SK-N-SH treated with all-trans-retinoic acid at 6 μM for 48 hours (cell line): ENCODE measurements at regions not wholly inside any gene's neighbourhood (a gene's known extent, or its start where the extent isn't known, plus 50 kb on each side); places are given as distances from the start of the nearest gene placed in this dataset.

Experiments used
- ATAC-seq: fragments of 200-7000 bp; cut with Tn5 transposase; 3 replicates; pipeline ENCODE4 v1.9.1; 2020; ENCODE audit warnings: mild to moderate bottlenecking, moderate library complexity
- ARNTL ChIP-seq: fragments of 450-650 bp; formaldehyde crosslinking; IDR thresholded peaks from 2 replicates; pipeline ENCODE4 v1.5.0; 2020; ENCODE audit warnings: low read depth, mild to moderate bottlenecking, moderate library complexity, borderline replicate concordance
- BACH2 ChIP-seq: fragments of 250-450 bp; sonication (Bioruptor Pico); IDR thresholded peaks from 2 replicates; pipeline ENCODE4 v1.9.0; 2021; ENCODE audit warnings: mild to moderate bottlenecking, borderline replicate concordance
- CSDC2 ChIP-seq: fragments of 250-450 bp; sonication (Bioruptor Pico); IDR thresholded peaks from 2 replicates; pipeline ENCODE4 v1.5.0; 2020; ENCODE audit warnings: mild to moderate bottlenecking, moderate library complexity
- ESRRG ChIP-seq: fragments of 250-450 bp; sonication (Bioruptor Pico); IDR thresholded peaks from 2 replicates; pipeline ENCODE4 v1.6.1; 2021; ENCODE audit warnings: mild to moderate bottlenecking
- GLIS3 ChIP-seq: fragments of 250-450 bp; sonication (Bioruptor Pico); IDR thresholded peaks from 2 replicates; pipeline ENCODE4 v1.5.0; 2020; ENCODE audit warnings: mild to moderate bottlenecking, moderate library complexity
- ISL1 ChIP-seq: fragments of 250-450 bp; sonication (Bioruptor Pico); IDR thresholded peaks from 2 replicates; pipeline ENCODE4 v2.1.2; 2022; ENCODE audit warnings: mild to moderate bottlenecking, moderate library complexity
- OSR1 ChIP-seq: fragments of 250-450 bp; sonication (Bioruptor Pico); IDR thresholded peaks from 2 replicates; pipeline ENCODE4 v1.8.0; 2022; ENCODE audit warnings: moderate library complexity, mild to moderate bottlenecking, inconsistent platforms
- PPARA ChIP-seq: fragments of 250-450 bp; sonication (Bioruptor Pico); IDR thresholded peaks from 2 replicates; pipeline ENCODE4 v1.5.0; 2020; ENCODE audit warnings: mild to moderate bottlenecking, borderline replicate concordance
- RARB ChIP-seq: fragments of 250-450 bp; sonication (Bioruptor Pico); IDR thresholded peaks from 2 replicates; pipeline ENCODE4 v1.8.0; 2021; ENCODE audit warnings: mild to moderate bottlenecking, moderate library complexity
- SNAI2 ChIP-seq: fragments of 250-450 bp; sonication (Bioruptor Pico); IDR thresholded peaks from 2 replicates; pipeline ENCODE4 v1.5.0; 2020; ENCODE audit warnings: mild to moderate bottlenecking, moderate library complexity
- TCF4 ChIP-seq: fragments of 250-450 bp; sonication (Bioruptor Pico); IDR thresholded peaks from 2 replicates; pipeline ENCODE4 v1.8.0; 2021; ENCODE audit warnings: mild to moderate bottlenecking, moderate library complexity, borderline replicate concordance
- TOX ChIP-seq: fragments of 250-450 bp; sonication (Bioruptor Pico); IDR thresholded peaks from 2 replicates; pipeline ENCODE4 v1.8.0; 2021; ENCODE audit warnings: mild to moderate bottlenecking, moderate library complexity, borderline replicate concordance
- ZC3H10 ChIP-seq: fragments of 250-450 bp; sonication (Bioruptor Pico); IDR thresholded peaks from 2 replicates; pipeline ENCODE4 v1.5.1; 2021; ENCODE audit warnings: mild to moderate bottlenecking, moderate library complexity
- ZFP3 ChIP-seq: fragments of 250-450 bp; sonication (Bioruptor Pico); IDR thresholded peaks from 2 replicates; pipeline ENCODE4 v1.5.0; 2020; ENCODE audit warnings: mild to moderate bottlenecking, moderate library complexity
- ZFP30 ChIP-seq: fragments of 450-650 bp; formaldehyde crosslinking; IDR thresholded peaks from 2 replicates; pipeline ENCODE4 v1.5.0; 2022; ENCODE audit warnings: mild to moderate bottlenecking, moderate library complexity
- ZNF565 ChIP-seq: fragments of 450-650 bp; formaldehyde crosslinking; conservative IDR thresholded peaks from 2 replicates; pipeline ENCODE4 v1.5.0; 2020; ENCODE audit warnings: low read depth, mild to moderate bottlenecking, moderate library complexity
- ZNF70 ChIP-seq: fragments of 450-650 bp; formaldehyde crosslinking; IDR thresholded peaks from 2 replicates; pipeline ENCODE4 v1.5.0; 2020; ENCODE audit warnings: mild to moderate bottlenecking, moderate library complexity
- ZNF8 ChIP-seq: fragments of 450-650 bp; formaldehyde crosslinking; IDR thresholded peaks from 2 replicates; pipeline ENCODE4 v1.5.0; 2020; ENCODE audit warnings: mild to moderate bottlenecking, moderate library complexity
- TF ChIP-seq, protein P1 (sequence below): fragments of 250-450 bp; sonication (Bioruptor Pico); IDR thresholded peaks from 2 replicates; pipeline ENCODE4 v1.8.0; 2021; ENCODE audit warnings: low read depth, mild to moderate bottlenecking, moderate library complexity, borderline replicate concordance
- TF ChIP-seq, protein P2 (sequence below): fragments of 250-450 bp; sonication (Bioruptor Pico); IDR thresholded peaks from 2 replicates; pipeline ENCODE4 v1.5.1; 2021; ENCODE audit warnings: mild to moderate bottlenecking, moderate library complexity
- TF ChIP-seq, protein P3 (sequence below): fragments of 250-450 bp; sonication (Bioruptor Pico); IDR thresholded peaks from 2 replicates; pipeline ENCODE4 v1.5.0; 2020; ENCODE audit warnings: mild to moderate bottlenecking, moderate library complexity
- TF ChIP-seq, protein P4 (sequence below): fragments of 250-450 bp; sonication (Bioruptor Pico); IDR thresholded peaks from 2 replicates; pipeline ENCODE4 v1.8.0; 2020; ENCODE audit warnings: mild to moderate bottlenecking, moderate library complexity, borderline replicate concordance

DNA sequence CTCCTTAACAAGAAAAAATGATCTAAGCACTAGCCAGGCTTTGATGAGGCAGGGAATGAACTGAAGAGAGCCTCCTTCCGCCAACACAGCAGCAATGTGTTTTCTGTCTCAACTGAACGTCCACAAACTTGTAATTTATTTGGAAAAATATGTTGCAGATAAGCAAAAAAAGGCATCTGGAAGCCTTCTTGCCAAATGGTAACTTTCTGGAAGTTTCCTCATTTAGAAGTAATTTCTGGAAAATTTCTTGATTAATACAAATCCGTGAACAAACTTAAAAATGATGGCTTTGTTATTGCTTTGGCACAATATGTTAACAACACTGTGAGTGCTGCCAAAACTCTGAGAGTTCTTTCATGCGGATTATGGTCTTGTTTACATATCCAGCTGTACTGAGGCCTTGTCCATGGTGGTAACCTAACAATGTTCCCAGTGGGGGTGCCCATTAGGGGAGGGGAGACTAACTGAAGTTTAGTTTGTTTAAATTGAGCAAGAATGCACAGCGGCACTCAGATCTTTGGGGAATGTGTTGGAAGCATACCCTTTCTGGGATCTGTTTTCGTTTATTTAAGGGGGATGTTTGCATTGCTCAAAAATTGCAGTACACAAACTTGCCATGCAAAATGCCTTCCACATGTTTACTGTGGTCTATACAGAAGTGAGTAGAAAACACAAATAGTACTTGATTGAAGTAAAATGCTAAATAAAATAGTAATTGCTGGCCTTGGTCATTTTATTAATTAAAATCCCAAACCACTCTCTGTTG is 334.7 kb downstream of the NR2F1-AS1 start:
- TF ChIP-seq ISL1 (CRISPR knock-in tag): peak; percentile 36; the same call in 1 of the 2 replicates
- TF ChIP-seq, protein P1, sequence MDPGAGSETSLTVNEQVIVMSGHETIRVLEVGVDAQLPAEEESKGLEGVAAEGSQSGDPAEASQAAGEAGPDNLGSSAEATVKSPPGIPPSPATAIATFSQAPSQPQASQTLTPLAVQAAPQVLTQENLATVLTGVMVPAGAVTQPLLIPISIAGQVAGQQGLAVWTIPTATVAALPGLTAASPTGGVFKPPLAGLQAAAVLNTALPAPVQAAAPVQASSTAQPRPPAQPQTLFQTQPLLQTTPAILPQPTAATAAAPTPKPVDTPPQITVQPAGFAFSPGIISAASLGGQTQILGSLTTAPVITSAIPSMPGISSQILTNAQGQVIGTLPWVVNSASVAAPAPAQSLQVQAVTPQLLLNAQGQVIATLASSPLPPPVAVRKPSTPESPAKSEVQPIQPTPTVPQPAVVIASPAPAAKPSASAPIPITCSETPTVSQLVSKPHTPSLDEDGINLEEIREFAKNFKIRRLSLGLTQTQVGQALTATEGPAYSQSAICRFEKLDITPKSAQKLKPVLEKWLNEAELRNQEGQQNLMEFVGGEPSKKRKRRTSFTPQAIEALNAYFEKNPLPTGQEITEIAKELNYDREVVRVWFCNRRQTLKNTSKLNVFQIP (CRISPR knock-in tag): no peak
- ATAC-seq: no peak

DNA sequence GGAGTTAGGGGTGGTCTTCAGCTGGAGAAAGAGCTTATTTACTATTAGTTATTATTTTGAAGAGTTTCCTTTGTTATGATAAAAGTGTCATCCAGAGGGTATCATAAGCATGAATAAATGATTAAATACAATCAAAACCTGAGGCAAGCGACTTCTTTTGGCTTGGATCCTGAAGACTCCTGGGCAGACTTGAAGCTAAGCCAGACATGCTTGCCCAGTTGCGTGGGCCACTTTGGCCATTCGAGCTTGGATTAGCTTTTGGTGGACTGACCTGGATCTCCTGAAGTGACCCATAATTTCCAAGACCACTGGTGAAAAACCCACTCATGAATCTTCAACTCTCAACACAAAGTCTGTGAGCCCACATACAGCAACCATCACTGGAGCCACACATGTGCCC is 335.8 kb downstream of the NR2F1-AS1 start:
- TF ChIP-seq, protein P2, sequence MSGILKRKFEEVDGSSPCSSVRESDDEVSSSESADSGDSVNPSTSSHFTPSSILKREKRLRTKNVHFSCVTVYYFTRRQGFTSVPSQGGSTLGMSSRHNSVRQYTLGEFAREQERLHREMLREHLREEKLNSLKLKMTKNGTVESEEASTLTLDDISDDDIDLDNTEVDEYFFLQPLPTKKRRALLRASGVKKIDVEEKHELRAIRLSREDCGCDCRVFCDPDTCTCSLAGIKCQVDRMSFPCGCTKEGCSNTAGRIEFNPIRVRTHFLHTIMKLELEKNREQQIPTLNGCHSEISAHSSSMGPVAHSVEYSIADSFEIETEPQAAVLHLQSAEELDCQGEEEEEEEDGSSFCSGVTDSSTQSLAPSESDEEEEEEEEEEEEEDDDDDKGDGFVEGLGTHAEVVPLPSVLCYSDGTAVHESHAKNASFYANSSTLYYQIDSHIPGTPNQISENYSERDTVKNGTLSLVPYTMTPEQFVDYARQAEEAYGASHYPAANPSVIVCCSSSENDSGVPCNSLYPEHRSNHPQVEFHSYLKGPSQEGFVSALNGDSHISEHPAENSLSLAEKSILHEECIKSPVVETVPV (CRISPR knock-in tag): no peak
- no peak for TF ChIP-seq ZFP30 (CRISPR knock-in tag)
- no peak for TF ChIP-seq ARNTL (CRISPR knock-in tag)
- no peak for TF ChIP-seq ZFP3 (CRISPR knock-in tag)
- no peak for TF ChIP-seq PPARA (CRISPR knock-in tag)
- TF ChIP-seq, protein P1 (CRISPR knock-in tag): no peak
- no peak for TF ChIP-seq OSR1 (CRISPR knock-in tag)
- no peak for TF ChIP-seq ISL1 (CRISPR knock-in tag)
- TF ChIP-seq, protein P3, sequence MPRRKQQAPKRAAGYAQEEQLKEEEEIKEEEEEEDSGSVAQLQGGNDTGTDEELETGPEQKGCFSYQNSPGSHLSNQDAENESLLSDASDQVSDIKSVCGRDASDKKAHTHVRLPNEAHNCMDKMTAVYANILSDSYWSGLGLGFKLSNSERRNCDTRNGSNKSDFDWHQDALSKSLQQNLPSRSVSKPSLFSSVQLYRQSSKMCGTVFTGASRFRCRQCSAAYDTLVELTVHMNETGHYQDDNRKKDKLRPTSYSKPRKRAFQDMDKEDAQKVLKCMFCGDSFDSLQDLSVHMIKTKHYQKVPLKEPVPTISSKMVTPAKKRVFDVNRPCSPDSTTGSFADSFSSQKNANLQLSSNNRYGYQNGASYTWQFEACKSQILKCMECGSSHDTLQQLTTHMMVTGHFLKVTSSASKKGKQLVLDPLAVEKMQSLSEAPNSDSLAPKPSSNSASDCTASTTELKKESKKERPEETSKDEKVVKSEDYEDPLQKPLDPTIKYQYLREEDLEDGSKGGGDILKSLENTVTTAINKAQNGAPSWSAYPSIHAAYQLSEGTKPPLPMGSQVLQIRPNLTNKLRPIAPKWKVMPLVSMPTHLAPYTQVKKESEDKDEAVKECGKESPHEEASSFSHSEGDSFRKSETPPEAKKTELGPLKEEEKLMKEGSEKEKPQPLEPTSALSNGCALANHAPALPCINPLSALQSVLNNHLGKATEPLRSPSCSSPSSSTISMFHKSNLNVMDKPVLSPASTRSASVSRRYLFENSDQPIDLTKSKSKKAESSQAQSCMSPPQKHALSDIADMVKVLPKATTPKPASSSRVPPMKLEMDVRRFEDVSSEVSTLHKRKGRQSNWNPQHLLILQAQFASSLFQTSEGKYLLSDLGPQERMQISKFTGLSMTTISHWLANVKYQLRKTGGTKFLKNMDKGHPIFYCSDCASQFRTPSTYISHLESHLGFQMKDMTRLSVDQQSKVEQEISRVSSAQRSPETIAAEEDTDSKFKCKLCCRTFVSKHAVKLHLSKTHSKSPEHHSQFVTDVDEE (CRISPR knock-in tag): no peak
- no peak for TF ChIP-seq ZNF70 (CRISPR knock-in tag)
- TF ChIP-seq RARB (CRISPR knock-in tag): no peak
- ATAC-seq: no peak

DNA sequence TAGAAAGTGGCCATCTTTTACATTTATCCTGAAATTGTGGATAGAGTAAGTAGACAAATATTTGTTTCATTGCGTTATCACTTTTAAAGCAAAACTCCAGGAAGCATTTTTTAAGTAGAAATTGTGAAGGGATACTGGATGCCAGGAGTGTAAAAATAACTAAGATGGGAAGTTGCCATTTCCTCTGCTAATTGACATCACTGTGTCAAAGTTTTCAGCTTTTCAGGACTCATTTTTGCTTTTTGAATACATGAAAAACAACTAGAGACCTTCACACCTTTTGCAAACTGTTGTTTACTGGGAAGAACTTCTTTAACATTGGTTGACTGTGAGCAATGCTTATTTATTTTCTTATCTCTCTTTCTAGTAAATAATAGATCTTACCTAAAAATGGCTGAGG is 337.5 kb downstream of the NR2F1-AS1 start:
- ATAC-seq: no peak
- TF ChIP-seq ZNF8 (CRISPR knock-in tag): no peak
- TF ChIP-seq PPARA (CRISPR knock-in tag): no peak
- TF ChIP-seq, protein P3 (CRISPR knock-in tag): no peak
- TF ChIP-seq ZC3H10: no peak
- no peak for TF ChIP-seq ARNTL (CRISPR knock-in tag)
- no peak for TF ChIP-seq ZFP30 (CRISPR knock-in tag)
- no peak for TF ChIP-seq GLIS3
- TF ChIP-seq ZFP3 (CRISPR knock-in tag): no peak
- TF ChIP-seq ZNF565 (CRISPR knock-in tag): no peak
- TF ChIP-seq OSR1 (CRISPR knock-in tag): no peak
- TF ChIP-seq TCF4: no peak
- no peak for TF ChIP-seq ESRRG (CRISPR knock-in tag)
- TF ChIP-seq SNAI2: no peak
- TF ChIP-seq, protein P1 (CRISPR knock-in tag): no peak
- no peak for TF ChIP-seq BACH2 (CRISPR knock-in tag)
- TF ChIP-seq, protein P4, sequence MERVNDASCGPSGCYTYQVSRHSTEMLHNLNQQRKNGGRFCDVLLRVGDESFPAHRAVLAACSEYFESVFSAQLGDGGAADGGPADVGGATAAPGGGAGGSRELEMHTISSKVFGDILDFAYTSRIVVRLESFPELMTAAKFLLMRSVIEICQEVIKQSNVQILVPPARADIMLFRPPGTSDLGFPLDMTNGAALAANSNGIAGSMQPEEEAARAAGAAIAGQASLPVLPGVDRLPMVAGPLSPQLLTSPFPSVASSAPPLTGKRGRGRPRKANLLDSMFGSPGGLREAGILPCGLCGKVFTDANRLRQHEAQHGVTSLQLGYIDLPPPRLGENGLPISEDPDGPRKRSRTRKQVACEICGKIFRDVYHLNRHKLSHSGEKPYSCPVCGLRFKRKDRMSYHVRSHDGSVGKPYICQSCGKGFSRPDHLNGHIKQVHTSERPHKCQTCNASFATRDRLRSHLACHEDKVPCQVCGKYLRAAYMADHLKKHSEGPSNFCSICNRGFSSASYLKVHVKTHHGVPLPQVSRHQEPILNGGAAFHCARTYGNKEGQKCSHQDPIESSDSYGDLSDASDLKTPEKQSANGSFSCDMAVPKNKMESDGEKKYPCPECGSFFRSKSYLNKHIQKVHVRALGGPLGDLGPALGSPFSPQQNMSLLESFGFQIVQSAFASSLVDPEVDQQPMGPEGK (CRISPR knock-in tag): no peak
- TF ChIP-seq TOX: no peak
- no peak for TF ChIP-seq ISL1 (CRISPR knock-in tag)
- TF ChIP-seq CSDC2 (CRISPR knock-in tag): no peak
- TF ChIP-seq RARB (CRISPR knock-in tag): no peak
